NCI-H1417 treated with DMSO at 0.1 percent for 48 hours (cell line): ENCODE measurements at regions not wholly inside any gene's neighbourhood (a gene's known extent, or its start where the extent isn't known, plus 50 kb on each side); places are given as distances from the start of the nearest gene placed in this dataset.
"Not testable (repeated sequence)": the region's sequence is repeated elsewhere in the genome, so short reads cannot be mapped to it uniquely, and the experiment has no call there.

Experiments
- DNase-seq: peaks from one replicate; lab custom pipeline; 2025; lab: John Stamatoyannopoulos, UW

DNA sequence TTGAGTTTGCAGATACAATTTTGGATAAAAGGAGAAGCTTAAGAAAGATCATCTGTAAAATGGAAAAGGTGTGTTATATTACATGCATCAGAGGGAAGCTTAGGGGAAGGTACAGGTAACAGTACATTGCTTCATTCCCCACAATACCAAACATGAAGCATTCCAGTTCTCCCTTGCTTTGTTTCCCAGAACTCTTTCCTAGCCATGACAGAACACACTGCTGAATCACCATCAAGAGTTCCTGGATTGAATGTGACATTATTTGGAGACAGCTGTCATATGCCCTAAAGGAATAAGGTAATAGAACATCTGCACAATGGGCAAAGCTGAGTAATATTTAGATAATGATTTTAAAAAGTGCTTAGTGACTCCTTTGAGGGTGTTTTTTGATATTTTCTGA, 303.5 kb upstream of the ST8SIA4 start:
- DNase-seq: no peak

DNA sequence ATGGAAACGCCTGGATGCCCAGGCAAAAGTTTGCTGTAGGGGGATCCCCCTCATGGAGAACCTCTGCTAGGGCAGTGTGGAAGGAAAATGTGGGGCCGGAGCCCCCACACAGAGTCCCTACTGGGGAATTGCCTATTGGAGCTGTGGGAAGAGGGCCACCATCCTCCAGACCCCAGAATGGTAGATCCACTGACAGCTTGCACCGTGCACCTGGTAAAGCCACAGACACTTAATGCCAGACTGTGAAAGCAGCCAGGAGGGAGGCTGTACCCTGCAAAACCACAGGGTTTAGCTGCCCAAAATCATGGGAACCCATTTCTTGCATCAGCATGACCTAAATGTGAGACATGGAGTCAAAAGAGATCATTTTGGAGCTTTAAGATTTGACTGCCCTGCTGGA, 302.0 kb upstream of the ST8SIA4 start:
- not testable (repeated sequence) for DNase-seq

DNA sequence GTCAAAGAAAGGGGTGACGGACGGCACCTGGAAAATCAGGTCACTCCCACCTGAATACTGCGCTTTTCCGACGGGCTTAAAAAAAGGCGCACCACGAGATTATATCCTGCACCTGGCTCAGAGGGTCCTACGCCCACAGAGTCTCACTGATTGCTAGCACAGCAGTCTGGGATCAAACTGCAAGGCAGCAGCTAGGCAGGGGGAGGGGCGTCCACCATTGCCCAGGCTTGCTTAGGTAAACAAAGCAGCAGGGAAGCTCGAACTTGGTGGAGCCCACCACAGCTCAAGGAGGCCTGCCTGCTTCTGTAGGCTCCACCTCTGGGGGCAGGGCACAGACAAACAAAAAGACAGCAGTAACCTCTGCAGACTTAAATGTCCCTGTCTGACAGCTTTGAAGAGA, 277.3 kb upstream of the ST8SIA4 start:
- DNase-seq: not testable (repeated sequence)

DNA sequence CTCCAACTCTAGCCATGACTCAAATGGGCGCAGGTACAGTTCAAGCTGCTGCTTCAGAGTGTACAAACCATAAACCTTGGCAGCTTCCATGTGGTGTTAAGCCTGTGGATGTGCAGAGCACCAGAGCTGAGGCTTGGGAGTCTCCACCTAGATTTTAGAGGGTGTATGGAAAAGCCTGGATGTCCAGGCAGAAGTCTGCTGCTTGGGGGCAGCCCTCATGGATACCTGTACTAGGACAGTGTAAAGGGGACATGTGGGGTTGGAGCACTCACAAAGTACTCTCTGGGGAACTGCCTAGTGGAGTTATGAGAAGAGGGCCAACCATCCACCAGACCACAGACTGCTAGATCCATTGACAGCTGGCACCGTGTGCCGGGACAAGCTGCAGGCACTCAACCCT, 273.5 kb upstream of the ST8SIA4 start:
- DNase-seq: no peak

DNA sequence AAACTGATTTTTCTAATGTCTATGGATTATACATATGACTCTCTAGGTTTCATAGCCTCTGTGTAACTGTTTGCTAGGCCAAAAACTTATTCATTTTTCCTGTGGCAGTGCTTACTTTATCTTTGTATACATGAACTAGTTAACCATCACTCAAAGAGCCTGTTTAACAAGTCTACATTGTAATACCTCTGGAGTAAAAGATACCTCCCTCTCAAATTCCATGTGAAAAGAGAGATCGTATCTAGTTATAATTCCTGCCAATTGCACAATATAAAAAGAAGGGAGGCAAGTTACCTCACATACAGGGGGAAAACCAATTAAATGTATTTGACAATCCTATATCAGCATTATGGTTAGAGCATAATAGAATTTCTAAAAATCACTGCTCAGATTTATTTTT, 271.9 kb upstream of the ST8SIA4 start:
- DNase-seq: no peak

DNA sequence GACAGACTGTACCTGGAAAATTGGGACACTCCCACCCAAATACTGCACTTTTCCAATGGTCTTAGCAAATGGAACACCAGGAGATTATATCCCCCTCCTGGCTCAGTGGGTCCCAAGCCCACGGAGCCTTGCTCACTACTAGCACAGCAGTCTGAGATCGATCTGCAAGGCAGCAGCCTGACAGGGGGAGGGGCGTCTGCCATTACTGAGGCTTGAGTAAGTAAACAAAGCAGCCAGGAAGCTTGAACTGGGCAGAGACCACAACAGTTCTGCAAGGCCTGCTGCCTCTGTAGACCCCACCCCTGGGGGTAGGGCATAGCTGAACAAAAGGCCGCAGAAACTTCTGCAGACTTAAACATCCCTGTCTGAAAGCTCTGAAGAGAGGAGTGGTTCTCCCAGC, 260.0 kb upstream of the ST8SIA4 start:
- DNase-seq: no peak

DNA sequence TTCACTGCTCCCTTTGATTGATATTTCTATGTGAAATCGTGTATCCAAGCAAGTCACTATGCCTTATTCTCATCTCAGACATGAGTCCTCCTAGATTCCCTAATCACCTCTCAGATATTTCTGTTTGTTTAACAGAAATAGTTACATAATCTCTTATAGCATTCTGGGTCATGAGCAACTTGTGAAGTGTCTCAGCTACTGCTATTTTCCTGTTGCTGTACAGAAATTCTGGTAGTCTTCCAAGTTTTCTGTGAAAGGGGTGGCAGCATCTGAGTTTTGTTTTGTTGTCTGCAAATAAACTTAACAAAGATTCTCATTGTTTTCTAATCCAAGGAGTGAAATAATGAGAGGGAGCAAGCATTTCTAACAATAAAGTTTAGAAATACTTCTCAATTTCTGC, 256.9 kb upstream of the ST8SIA4 start:
- DNase-seq: no peak

DNA sequence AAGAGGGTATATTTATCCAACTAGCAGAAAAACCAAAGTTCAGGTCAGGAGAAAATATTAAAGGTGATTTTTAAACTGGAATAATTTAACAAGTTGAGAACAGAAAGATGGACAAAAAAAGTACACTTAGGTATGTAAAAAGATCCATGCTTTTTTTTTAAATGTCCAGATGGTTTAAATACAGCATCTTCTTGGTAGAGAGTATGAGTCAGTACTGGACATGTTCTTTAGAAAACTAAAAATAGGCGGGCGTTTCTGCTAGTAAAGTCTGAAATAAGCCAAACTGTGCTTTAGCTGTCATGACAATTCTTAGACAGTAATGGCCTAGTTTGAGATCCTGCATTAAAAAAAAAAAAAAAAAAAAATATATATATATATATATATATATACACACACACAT, 255.9 kb upstream of the ST8SIA4 start:
- DNase-seq: no peak

DNA sequence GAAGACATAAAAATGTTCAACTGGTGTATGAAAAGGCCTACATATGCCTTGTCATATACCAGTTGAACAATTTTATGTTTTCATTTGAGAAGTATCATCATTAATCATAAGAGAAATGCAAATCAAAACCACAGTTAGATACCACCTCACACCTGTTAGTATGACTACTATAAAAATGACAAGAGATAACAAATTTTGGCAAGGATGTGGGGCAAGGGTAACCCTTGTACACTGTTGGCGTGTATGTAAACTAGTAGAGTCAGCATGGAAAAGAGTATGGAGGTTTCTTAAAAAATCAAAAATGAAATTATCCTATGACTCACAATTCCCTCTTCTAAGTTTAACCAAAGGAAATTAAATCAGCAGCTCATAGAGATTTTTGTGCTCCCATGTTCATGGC, 250.4 kb upstream of the ST8SIA4 start:
- DNase-seq: no peak

DNA sequence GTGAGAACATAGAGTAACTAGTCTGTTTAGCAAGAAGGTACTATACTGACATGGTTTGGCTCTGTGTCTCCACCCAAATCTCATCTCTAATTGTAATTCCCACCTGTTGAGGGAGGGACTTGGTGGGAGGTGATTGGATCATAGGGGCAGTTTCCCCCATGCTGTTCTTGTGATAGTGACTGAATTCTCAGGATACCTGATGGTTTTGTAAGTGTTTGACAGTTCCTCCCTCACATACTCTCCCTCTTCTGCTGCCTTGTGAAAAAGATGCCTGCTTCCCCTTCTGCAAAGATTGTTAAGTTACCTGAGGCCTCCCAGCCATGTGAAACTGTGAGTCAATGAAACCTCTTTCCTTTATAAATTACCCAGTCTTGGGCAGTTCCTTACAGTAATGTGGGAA, 240.4 kb upstream of the ST8SIA4 start:
- DNase-seq: no peak

DNA sequence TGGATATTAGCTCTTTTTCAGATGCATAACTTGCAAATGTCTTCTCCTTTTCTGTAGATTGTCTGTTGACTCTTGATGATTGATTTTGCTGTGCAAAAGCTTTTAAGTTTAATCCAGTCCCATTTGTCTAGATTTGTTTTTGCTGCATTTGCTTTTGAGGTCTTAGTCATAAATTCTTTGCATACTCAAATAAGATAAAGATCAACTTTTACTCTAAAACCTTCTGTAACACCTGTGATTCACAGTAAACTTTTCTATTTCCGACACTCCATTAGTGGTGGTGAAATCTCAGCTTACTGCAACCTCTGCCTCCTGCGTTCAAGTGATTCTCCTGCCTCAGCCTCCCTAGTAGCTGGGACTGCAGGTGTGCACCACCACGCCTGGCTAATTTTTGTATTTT, 239.0 kb upstream of the ST8SIA4 start:
- DNase-seq: no peak

DNA sequence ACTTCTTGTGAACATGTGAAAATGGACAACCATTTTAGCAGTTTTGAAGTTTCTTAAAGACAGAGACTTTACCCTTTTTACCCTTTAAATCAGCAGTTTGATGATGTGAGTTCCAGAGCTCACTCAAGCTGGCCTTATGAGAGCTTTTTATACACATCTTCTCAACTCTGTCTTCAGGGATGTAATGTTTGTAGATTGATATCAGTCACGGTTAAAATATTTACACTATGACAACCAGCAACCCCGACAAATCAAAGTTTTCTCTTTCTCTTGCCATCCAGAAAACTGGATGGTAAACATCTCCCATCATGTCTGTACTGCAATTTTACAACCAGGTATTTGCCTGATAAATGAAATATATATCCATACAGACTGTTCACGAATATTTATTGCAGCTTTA, 233.4 kb upstream of the ST8SIA4 start:
- no peak for DNase-seq

DNA sequence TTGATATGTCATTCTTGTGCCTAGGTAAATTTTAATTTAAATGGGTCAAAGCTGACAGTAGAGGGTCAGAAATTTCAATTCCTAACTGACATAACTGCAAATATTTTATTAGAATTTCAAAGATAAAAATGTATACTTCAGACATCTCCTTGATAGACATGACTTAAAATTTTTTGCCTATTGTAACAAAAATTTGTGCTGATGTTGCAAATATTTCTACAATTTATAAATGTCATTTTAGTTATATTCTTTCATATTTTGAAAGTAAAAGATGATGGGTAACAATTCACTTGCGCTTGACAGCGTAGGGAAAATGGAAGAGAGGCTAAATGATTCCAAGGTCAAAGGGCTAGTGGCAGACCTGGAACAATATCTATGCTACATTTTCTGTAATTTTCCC, 220.3 kb upstream of the ST8SIA4 start:
- DNase-seq: no peak

DNA sequence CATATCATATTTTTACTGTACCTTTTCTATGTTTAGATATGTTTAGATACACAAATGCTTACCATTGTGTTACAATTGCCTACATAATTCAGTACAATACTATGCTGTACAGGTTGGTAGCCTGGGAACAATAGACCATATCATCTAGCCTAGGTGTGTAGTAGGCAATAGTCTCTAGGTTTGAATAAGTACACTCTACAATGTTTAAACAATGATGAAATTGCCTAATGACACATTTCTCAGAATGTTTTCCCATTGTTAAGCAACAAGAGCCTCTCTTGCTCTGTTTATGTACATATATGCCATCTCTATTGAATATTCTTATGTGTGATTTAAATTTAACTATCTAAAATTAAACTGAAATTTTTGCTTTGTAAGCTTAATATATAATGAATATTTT, 209.6 kb upstream of the ST8SIA4 start:
- no peak for DNase-seq

DNA sequence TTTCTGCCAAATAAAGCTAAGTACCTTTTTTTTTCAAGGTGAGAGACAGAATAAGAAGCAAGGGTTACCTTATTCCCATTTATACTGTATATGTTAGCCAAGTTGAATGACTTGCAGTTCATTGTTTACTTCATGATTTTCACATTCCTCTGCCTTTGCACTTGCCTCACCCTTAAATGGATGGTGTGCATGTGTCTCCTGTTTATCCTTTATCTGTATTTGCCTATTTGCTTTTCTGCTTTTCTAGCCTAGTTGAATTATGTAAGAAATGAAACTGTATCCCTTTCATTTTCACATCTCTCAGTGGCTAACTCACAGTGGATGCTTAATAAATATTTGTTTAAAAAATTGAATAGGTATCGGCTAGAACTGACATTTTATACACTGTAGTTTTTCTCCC, 200.8 kb upstream of the ST8SIA4 start:
- DNase-seq: no peak

DNA sequence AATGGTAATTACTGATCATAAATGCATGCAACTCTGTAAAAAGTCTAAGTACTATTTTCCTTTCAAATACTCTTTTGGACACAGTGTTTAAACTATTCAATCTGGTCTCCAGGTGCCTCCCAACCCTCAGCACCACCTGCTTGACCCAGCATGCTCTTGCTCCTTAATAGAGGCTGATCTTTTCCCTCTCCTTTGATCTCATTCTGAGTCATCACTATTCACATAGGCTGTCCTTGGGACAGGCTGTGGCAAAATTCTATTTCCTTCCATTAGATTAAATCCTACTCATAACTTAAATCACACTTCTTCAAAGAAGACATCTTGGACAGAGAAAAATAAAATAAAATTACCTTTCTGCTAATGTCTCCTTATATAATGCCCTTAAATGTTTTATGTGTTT, 199.4 kb upstream of the ST8SIA4 start:
- DNase-seq: no peak

DNA sequence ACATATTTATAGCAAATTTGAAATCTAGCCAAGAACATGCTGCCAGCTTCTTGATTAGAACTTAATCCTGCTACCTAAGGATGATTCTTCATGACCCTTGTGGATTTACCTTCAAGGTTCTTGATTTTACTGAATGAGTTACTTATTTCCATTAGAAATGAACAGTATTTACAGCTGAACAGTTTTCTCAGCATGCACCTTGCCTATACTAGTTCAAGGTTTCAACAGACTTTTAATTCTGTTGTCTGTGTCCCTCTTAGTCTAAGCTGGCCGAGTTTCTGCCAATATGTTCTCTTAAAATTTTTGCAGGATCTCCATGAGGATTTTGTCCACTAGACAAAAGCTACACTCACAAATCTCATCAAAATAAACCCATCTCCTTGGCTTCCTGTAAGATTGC, 188.8 kb upstream of the ST8SIA4 start:
- DNase-seq: no peak

DNA sequence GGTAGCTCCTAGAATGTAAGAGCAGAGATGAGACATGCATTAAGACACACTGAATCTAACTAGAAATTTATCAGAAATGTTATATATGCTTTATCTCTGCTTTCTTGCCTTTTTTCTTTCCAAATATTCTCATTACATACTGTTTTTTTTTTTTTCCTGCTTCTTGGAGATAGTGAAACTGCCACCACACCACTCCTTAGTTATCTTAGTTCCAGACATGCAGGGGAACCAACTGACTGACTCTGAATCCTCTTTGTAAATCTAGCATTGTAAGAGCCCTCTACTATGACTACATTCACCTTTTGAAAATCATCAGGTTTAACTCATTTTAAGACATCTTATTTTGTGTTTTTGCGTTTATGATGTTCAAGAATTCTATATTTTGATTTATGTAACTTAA, 181.3 kb upstream of the ST8SIA4 start:
- DNase-seq: no peak

DNA sequence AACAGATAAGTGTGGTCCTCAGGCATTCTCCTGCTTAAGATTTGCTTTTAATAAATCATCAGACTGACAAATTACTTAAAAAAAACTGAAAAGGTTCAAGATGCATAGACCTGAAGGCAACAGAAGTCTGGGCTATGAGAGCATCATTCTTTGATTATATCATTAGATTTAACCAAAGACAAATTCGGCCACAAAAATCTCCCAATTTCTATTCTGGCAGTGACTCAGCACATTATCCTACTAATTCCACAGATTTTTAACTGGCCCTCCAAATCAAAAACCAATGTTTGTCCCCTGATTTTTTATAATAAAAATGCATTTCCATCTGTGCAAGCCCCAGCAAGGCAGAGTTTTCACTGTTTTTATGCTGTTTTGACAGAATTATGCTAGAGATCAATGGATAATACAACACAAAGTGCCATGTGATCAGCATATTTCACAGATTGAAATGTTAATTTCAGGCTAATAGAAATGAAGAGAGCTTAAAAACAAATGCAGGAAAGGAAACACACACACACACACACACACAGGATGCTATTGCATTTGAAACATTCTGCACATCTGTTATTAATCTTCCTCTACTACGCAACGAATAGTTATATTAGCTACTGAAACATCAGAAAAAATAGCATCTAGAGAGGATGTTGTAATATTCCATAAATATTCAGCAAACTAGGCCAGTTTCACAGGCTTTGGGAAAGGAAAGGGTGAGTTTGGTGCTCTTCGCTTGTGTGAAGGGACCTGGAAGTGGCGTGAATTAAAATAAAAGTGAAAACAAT, 177.6 kb upstream of the ST8SIA4 start:
- DNase-seq: no peak

DNA sequence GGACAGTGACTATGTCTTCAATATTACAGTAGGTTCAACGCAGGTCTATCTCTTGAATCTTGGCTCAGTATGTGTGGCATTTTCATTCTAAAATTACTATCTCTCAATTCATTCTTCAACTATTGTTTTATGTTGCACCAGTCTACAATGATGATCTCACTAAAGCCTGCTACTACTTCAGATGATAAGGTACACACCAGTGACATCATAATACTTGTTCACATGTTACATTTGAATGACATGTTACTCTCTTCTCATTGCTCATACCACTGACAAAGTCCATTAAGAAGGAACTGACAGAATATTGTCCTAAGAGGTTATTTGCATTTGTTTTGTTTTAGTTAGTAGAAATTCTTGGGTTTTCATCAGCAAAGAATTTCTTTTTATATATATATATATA, 165.2 kb upstream of the ST8SIA4 start:
- no peak for DNase-seq

DNA sequence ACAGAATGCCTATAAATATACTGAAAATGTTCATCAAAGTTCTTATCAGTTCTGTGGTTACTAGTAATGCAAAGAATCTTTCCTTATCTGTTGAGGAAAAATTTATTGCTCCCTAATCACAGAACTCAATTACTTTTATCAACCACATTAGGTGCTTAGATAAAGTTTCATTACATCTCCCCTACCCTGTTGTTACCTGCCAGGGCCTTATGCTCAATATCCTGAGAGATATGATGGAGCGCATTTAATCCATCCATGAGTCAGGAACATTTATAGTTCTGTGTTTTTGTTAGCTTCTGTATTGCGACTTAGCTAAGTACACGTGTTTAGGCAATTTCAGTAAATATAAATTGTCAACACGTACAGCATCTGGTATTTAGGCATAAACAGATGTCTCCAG, 164.3 kb upstream of the ST8SIA4 start:
- DNase-seq: no peak

DNA sequence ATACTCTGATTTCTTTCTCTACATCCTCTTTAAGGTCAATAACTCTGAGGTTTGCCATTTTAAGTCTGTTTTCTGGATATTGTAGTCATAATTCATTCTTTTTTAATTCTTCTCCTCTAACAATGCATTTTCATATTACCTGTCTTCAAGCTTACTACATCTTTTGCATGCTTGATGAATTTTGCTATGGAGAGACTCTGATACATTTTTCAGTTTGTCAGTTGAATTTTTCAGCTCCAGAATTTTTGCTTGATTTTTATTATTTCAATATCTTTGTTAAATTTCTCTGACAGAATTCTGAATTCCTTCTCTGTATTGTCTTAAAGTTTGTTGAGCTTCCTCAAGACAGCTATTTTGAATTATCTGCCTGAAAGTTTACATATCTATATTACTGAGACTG, 159.8 kb upstream of the ST8SIA4 start:
- DNase-seq: no peak

DNA sequence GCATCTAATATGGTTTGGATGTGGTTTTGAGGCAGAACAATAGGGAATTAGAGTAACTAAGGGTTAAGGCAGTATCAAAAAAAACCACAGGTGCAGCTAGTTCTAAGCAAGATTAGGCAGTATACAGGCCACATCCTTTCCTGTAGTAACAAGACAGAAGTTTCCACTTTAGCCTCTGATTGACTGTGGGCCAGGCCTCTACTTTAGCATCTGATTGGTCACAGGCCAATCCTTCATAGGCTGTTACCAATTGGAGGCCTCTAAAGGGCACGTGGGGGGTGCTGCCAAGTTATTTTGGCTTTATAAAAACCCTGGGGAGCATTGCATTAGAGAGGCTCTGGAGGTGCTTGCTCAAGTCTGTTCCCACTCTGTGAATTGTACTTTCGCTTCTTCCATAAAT, 144.1 kb upstream of the ST8SIA4 start:
- no peak for DNase-seq

DNA sequence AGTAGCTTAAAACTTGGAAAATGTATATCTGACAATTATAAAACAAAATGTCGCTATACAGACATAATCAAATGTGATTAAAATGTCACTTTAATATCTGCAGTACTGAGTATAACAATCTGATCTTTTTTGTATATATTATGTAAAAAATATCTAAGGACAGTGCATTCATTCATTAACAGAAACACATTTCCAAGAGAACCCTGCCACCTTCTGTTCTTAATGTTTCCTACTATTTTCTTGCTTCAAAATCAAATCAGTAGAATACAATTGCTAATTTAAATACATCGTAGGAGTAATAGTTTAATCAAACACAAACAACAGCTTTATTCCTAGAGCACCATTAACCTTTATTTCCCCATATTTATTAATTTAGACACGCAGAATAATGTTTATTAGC, 142.6 kb upstream of the ST8SIA4 start:
- DNase-seq: no peak

DNA sequence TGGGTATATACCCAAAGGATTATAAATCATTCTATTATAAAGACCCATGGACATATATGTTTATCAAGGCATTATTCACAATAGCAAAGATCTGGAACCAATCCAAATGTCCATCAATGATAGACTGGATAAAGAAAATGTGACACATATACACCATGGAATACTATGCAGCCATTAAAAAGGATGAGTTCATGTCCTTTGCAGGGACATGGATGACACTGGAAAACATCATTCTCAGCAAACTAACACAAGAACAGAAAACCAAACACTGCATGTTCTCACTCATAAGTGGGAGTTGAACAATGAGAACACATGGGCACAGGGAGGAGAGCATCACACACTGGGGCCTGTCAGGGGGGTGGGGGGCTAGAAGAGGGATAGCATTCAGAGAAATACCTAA, 136.9 kb upstream of the ST8SIA4 start:
- not testable (repeated sequence) for DNase-seq
